HG03439 (cell line): ENCODE measurements at regions not wholly inside any gene's neighbourhood (a gene's known extent, or its start where the extent isn't known, plus 50 kb on each side); places are given as distances from the start of the nearest gene placed in this dataset.

ENCODE experiments used
- ATAC-seq: cut with Tn5 transposase; IDR thresholded peaks from one replicate; pipeline ENCODE4 v1.9.1; 2021; ENCODE audit warnings: mild to moderate bottlenecking, moderate library complexity; ENCODE audit not compliant: unreplicated experiment

DNA sequence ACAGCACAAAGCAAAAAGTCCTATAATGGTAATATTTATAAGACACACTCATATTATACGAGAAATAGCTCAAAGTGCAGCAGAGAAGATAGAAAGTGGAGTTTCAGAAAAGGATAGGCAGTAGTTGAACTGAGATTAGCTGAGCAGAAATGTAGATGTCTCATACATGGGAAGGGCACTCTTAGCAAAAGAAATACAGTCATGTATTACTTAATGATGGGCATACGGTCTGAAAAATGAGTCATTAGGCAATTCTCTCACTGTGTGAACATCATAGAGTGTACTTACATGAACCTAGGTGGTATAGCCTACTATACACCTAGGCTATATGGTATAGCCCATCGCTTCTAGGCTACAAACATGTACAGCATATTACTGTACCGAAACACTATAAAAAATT is 671.3 kb downstream of the RPS29 start:
- no peak for ATAC-seq

DNA sequence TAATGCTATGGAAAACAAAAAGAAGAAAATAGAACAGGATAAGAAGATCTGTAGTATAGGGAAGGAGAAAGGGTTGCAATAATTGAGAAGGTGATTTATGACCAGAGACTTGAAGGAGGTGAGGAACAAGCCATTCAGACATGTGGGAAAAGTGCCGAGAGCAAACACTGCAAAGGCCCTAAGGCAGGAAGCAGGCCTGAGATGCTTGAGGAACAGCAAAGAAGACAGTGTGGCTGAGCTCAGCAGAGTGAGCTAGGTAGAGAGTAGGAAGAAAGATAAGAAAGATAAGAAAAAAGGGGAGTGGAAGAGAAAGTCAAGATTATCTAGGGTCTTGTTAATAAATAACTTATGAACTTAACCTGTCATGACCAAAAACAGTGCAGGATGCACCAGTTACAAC is 671.8 kb downstream of the RPS29 start:
- ATAC-seq, result no peak

DNA sequence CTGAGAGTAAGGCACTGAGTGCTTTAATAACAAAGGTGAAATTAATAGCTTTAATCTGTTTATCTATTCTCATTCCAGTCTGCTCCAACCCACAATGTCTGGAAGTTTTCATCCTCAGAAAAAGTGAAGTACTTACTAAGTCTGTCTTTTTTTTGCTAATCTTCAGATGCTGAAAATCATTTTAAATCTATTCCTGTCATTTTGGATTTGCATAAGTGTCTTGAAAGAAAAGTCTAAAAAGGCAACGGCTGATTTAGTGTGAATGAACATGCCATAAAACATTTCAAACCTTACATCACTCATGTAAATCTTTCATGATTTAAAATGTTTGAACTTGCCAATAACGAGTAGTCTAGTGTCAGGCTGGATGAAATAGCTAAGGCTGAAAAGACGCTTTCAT is 685.6 kb downstream of the RPS29 start:
- no peak for ATAC-seq

DNA sequence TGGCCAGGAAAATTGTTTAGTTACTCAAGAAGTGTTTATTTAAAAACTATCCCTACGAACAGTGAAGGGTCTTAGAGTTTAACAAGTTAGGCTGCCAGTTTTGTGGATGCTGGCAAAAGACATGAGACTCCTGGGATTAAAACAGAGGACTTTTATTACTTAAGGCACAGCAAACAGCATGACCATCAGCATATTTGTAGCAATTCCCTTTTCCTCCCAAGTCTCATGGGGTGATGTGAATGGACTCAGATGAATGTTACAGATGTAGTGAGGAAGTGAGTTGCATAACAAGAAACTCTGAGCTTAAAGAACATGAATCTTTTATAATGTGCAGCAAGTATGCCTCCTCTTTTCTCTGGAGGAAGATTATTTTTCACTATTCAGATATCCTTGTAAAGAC is 695.8 kb downstream of the RPS29 start:
- no peak for ATAC-seq

DNA sequence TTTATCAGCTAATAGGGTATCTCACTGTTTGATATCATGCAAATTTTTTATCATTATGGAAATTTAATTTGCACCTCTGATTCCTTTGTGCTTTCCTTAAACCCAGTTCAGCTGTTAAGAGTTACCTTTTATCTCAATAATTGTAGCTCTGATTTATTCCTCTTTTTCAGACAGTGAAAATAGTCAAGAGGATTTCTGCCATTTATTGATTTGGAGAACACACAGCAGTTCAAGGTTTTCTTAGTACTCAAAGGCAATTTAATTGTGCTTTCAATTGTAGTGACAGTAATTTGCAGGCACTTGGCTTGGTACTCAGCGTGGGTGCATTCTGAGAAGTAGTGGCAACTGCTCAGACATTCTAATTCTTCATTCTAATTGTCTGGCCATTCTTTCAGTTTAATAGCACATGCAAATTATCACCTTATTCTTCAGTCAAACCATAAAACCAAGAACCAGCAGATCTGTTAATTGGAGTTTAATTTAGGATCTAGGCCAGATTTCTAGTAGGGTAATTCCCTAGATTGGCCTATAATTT is 709.3 kb downstream of the RPS29 start:
- no peak for ATAC-seq

DNA sequence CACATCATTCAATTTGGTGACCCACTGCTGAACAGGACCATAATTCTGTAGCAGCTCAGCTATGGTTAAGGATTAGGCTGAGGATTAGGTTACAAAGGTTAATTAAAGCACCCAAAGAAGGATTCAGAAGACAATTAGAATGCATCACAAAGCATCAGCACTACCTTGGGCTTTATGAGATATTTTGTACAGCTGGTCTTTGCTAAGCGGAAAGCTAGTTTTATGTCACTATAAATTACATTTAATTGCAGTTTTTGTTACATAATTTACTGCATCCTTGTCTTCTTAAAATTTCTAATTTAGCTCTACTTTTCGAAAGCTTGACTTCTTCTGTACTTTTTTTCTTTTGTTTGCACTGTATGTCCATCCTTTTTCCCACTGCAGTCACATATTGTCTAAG is 711.5 kb downstream of the RPS29 start:
- no peak for ATAC-seq

DNA sequence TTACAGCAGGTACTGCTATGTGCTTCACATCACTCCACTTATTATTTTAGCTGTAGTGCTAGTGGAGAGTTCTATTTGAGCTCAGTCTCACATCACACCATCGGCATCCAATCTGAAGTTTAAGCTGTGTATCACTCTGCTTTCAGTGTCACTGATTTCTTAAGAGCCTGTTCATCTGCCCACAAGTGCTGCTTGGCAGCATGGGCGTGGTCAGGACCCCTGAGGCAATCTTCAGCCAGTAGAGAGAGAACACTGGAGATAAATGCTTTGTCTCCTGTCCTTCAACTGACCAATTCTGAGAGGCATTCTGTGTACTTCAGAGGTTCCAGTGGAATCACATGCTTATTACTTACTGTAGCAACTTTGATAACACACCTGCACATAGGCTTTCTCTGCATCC is 728.8 kb downstream of the RPS29 start:
- ATAC-seq, result no peak

DNA sequence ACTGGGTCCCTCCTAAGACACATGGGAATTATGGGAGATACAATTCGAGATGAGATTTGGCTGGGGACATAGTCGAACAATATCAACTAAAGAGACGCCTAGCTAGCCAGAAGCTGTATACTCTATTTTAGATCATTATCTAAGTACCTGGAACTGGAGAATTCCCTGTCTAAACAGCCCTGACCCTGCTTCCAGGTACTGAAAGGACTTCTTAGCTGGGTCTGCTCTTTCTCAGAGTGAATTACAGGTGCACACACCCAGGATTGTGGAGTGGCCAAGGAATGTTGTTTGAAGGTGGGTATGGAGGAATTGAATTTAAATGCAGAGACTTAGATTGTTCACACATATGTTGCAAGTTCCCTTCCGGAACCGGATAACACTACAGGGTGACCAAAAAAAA is 733.0 kb downstream of the RPS29 start:
- ATAC-seq, result no peak

DNA sequence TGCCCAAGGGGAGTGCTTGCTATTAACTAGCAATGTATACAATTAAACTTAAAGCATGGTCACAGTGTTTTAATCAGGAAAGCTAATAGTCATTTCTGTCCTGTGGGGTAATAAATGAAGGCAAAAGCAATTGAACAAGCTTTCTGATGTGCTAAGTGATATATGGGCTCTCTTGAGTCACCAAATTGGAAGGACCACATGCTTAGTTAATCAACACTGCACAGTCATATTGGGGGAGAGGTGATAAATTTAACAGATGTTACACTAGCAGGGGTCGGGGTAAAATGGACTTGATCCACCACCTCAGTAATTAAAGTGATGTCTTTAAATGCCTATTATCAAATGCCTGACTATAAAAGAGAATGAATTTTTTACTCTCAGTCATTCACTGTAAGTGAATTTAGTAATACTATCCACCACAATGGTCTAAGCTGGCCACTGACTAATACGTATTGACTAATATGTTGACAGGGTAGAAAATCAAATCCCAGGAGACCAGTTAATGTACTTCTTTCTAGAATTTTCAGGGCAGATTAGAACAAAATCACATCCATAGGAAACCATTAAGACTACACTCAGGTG is 736.3 kb downstream of the RPS29 start:
- no peak for ATAC-seq

DNA sequence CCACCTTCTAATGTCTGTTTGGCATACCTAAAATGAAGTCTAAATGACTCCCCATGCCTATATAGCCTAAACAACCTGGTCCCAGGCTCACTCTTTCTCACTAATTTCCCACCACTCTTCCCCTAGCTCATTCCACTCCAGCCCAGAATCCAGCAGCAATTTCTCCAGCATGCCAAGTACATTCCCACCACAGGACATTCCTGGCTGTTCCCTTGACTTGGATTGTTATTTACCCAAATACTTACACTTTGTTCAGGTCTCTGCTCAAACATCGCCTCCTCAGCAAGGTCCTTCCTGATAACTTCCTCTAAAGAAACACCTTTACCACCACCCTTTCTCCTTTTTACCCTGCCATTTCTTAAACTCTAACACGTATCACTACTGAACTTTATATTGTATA is 743.4 kb downstream of the RPS29 start:
- no peak for ATAC-seq

DNA sequence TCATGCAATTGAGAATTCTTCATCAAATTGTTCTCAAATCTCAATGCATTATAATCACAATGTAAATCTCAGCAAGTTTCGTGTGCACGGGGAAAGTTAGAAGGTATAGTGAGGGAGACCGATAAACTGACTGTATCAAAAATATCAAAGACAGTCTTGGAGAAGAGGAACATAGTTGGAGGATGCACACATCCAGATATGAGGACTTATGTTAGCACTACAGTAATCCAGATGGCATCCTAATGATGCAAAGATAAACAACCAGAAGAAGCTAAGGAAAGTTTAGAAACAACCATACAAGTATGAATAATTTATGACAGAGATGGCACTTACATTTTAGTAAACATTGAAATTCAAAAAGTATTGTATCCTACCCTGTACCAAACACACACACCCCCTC is 760.1 kb downstream of the RPS29 start:
- no peak for ATAC-seq

DNA sequence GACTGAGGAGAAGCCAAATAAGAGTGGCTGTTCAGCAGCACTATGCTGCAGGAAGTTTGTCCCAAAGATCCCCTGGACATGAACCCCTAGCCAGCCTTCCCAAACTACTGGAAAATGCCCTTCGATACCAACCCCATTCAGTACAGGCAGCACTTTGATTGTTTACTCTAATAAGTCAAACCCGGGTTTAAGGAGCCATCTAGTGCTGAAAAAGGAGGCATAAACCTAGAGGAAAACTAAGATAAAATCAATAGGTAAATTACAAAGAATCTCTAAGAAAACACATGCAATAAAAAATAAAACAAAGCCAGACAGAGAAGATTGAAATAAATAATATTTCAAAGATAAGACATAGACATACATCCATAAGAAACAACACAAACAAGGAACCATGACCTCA is 771.6 kb downstream of the RPS29 start:
- ATAC-seq, result no peak

DNA sequence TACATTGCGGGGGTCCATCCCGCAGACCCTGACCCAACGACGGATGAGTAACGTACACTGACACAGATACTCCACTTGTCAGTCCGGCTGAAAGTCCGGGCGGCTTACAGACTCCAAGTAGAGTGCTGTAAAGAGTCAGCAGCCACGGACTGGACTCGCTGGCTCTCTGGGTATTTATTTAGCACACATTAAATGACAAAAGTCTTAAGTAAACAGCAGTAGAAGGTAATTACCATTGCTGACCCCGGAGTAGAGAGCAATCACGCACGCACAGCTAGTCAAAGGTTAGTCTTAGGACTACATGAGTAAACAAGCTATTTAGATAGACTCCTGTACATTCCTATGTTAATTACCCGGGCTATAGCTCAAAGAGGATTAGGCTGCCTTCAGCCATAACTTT is 780.9 kb downstream of the RPS29 start:
- no peak for ATAC-seq

DNA sequence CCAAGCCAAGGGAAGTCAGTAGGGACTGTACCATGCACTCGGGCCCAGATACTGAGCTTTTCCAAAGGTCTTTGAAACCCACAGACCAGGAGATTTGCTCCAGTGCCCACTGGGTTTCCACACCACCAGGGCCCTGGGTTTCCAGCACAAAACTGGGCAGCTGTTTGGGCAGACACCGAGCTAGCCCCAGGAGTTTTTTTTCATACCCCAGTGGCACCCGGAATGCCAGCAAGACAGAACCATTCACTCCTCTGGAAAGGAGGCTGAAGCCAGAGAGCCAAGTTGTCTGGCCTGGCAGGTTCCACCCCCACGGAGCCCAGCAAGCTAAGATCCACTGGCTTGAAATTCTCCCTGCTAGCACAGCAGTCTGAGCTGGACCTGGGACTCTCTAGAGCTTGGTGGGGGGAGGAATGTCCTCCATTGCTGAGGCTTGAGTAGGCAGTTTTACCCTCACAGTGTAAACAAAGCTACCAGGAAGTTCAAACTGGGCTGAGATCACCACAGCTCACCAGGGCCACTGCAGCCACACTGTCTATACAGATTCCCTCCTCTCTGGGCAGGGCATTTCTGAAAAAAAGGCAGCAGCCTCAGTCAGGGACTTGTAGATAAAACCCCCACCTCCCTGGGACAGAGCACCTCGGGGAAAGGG is 793.7 kb downstream of the RPS29 start:
- ATAC-seq, result no peak

DNA sequence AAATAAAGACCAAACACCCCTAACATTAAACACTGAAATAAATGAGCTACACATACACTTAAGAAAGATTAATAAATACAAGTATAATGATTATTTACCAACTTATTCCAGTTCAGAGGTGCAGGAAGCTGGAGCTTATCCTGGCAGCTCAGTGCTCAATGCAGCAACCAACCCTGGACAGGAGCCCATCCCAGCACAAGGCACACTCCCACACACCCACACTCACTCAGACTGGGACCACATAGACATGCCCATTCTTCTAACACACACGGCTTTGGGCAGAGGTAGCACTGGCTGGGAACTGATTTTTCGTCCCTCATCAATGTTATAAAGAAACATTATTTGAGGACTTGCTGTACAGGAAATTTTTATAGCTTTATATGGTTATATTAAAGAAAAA is 797.4 kb downstream of the RPS29 start:
- no peak for ATAC-seq

DNA sequence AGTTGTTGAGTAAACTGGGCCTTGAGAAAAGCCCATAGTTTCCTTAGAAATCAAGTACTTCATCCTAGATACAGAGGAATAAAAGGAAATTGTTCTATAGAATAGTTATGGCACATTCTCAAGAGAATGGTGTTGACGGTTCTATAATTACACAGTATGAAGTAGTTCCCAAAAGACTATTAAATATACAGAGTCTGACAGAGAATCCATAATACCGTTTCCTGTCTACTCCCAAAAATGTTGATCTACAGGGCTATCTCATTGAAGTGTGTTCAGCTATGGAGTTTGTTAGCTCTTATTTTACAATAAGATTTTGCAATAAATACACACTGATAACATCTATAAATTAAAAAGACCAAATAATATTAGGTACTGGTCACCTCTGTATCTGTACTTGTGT is 799.7 kb downstream of the RPS29 start:
- ATAC-seq, result no peak

DNA sequence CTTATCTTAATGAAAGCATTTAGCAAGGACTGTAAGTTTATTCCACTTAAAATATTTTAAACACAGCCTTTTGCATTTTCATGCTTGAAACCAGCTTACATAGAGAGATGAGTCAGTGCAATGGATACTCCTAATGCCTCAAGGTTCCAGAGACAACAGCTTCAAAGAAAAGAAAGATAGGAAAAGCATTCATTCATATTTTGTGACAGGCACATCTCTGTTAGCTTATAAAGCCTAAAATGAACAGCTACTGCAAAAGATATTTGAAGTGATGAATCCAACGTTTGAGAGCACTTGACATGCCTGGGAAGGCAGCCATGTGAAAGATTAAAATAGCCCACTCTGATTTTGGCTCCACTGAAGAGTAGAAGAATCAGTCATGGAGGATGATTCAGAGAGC is 814.5 kb downstream of the RPS29 start:
- ATAC-seq, result no peak

DNA sequence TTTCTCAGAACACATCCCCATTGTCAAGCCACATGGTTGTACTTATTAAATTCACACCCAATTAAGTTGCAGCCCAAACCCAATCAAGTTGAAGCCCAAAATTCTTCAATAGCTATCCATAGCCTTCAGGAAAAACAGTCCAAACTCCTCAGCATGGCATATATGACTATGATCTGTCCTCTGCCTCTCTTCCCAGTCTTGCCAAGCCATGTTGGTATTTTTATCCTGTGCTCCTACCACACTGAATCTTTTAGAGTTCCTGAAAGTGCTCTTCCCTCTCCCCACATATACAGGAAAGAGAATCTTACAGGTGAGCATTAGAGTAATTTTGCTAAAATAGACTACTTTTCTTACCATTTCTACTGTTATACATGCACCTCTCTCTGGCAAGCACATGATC is 834.9 kb downstream of the RPS29 start:
- no peak for ATAC-seq

DNA sequence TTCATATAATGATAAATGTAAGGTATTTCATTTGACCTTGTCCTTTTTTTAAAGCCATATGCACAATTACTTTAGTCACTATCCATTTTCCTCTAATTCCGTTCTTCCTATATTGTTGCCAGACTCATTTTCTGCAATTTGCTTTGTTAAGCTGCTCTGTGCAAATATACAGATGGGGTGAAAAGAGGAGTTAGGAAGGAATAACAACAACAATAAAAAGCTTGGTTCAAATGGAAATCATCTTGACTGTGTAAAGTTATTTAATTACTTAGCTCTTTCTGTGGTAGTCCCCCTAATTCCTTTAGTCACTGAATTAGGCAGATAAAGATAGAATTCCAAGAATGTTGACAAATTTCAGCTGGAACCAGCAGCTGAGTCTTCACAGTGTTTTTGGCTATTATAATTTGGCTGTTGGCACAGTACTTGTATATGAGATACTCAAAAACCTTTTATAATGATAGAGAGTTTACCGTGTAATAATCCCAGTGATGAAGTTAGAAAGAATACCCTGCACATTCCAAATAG is 838.0 kb downstream of the RPS29 start:
- no peak for ATAC-seq

DNA sequence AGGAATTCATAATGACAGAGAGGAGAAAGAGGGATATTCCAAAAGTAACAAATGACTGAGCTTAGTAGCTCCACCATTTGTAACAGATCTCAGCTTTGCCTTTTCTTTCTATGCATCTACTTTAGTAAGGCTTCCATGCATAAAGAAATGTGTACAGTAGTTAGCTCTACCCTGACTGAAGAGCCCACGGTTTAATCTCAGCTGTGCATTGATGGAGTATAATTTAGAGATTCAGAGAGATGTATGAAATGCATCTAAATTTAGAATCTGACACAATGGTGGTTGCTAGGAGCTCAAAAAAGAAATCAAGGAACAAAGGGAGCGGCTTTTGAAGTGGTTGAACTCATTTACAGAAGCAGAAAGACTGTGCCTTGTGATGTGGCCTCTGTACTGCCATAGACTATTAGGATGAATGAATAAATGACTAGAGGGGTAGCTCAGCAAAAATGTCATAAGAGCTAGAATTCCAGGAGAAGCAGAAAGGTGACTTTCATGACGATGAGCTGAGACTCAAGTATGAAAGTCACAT is 838.6 kb downstream of the RPS29 start:
- no peak for ATAC-seq

DNA sequence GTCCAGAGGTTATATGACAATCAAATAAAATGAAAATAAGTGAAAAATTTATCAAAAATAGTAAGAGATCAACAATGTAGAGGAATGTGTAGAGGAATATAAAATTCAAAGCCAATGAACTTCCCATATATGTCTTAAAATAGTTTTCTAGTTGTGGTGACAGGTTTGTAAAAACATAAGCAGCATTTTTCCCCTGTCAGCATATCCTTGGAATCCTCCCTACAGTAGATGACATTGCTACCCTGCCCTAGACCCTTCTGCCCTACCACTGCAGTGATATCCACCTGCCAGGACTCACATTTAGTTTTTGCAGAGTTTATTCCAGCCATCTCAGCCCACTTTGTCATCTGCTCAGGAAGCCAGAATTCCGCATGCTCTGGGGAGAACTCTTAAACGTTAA is 842.0 kb downstream of the RPS29 start:
- ATAC-seq, result no peak

DNA sequence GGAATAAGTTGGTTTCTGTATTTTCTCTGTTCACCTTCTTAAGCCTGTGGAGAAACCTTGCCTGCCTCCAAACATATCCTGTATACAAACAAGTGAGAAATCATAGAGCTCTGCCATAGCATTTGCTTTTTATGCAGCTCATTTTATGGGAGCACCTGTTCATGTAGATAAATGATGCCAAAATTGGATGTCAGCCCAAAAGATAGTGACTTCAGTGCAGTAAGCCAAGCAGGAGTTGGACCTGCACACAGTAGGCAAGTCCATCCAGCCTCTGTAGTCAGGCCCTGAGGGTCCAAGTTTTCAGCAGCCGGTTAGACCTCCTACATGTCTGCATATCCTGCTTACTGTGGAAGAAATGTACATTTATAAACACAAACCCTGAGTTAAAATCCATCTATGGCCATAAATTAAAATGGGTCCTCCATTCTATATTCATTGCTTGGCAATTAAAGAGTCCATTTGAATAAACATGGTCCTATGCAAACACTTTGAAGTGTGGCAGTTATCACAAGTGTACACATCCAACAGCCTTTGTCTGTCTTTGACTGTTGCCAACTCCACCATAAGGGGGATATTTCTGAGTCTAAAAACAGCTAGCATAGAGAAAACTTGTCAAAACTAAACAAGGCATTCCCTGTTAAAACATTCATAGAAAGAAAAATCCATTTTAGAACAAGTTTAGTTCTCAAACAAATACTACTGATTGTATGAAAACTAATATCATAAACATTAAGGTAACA is 847.8 kb downstream of the RPS29 start:
- ATAC-seq, result no peak
